GM18502 (cell line): ENCODE measurements at regions not wholly inside any gene's neighbourhood (a gene's known extent, or its start where the extent isn't known, plus 50 kb on each side); places are given as distances from the start of the nearest gene placed in this dataset.
"Not testable (repeated sequence)": the region's sequence is repeated elsewhere in the genome, so short reads cannot be mapped to it uniquely, and the experiment has no call there.

Experiments used
- ATAC-seq: cut with Tn5 transposase; IDR thresholded peaks from one replicate; pipeline ENCODE4 v1.9.1; 2021; ENCODE audit warnings: mild to moderate bottlenecking; ENCODE audit not compliant: unreplicated experiment, poor library complexity

- not testable (repeated sequence) for ATAC-seq
These were observed 63.3 kb upstream of the CEP78 start for GRCh38 chr9:78172610-78173009.

DNA sequence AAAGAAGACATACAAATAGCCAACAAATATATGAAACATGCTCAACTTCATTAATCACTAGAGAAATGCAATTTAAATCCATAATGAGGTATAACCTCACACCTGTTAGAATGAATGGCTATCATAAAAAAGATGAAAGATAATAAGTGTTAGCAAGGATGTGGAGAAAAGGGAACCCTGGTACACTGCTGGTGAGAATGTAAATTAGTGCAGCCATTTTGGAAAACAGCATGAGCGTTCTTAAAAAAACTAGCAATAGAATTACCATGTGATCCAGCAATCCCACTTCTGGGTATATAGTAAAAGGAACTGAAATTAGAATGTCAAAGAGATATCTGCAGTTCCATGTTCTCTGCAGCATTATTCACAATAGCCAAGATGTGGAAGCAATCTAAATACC is 64.2 kb upstream of the CEP78 start:
- ATAC-seq, result no peak

- no peak for ATAC-seq
These were observed 66.8 kb upstream of the CEP78 start for GRCh38 chr9:78169125-78169524.

DNA sequence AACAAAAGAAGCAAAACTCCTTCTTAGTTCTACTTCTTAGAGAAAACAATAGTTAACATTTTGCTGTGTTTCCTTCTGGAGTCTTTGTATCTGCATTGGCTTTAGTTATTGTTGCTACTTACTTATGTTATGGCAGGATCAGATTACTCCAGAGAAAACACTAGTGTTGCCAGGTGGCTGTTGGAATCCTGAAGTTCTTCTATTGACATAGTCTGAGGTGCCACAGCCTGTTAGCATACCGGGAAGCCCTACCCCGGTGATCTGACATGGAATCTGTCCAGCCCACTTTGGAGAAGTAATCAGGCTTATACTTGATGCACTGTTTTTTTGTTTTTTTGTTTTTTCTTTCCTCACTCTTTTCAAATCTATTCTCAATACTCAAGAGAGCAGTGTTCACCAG is 68.5 kb upstream of the CEP78 start:
- no peak for ATAC-seq

- ATAC-seq, result no peak
These were observed 72.0 kb upstream of the CEP78 start for GRCh38 chr9:78163834-78164233.

- no peak for ATAC-seq
These were observed 77.6 kb upstream of the CEP78 start for GRCh38 chr9:78158286-78158685.

GRCh38 chr9:78150983-78151356 is 84.9 kb upstream of the CEP78 start:
- ATAC-seq, result no peak

GRCh38 chr9:78150312-78150982 is 85.4 kb upstream of the CEP78 start:
- ATAC-seq, result no peak

GRCh38 chr9:78149702-78150291 is 86.1 kb upstream of the CEP78 start:
- ATAC-seq, result no peak

GRCh38 chr9:78146241-78146640 is 89.6 kb upstream of the CEP78 start:
- no peak for ATAC-seq

DNA sequence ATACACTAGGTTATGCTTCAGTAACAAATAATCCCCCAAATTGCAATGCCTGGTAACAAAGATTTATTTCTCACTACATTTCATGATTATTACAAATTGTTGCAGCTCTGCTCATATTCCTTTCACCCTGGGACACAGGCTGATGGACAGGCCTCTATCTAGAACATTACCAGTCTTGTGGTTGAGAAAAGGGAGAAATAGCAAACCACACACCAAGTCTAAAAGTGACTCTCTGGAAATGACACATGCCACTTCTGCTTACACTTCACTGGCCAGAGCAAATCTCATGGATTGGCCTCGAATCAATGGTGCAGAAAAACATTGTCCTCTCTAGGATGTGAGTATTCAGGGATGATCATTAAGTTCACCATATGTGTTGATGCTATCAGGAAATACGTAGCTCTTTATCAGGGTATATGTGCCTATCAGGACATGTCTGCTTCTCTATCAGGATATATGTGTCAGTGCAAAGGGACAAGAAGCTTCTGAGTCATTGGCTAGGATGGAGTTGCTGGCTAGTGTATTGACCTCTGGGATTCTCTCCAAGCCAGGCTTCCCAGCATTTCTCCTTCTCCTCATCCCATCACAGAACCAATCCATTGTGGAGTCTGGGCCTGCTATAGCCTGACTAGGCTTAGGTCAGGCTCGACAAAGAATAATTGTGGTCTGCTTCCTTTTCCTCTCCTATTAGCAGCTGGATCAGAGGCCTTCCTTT is 91.1 kb upstream of the CEP78 start:
- ATAC-seq, result peak; percentile 88

GRCh38 chr9:78144008-78144381 is 91.9 kb upstream of the CEP78 start:
- no peak for ATAC-seq

DNA sequence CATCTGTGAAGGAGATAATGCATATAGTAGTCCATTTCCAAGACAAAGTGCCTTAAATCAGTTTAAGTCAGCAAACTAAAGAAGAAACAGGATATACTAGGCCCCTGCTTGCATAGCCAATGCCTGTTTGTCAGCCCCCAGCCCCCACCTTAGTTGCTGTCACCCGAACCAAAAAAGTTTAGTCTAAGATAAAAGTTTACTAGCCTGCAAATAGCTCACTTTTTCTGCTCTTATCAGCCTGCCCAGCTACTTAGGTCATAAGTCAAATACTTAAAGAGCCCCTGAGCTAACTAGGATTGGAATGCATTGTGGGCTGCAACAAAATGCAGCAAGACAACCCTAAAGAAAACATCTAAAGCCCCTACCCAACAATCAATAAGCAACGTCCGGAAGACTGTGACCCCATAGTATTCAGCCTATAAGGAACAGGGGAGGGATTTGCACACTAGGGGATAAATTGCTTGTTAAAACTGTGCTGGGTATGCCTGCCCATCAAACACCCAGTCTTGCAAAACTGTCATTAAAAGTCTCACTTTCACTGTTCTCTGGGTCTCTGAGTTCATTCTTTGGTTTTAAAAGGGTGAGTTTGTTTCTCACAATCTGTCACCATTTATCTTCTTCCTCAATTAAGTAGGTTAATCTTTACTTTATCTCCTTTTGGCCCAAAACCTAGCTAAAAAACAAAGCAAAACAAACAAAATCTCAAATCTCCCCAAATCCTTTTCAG is 92.4 kb upstream of the CEP78 start:
- no peak for ATAC-seq

GRCh38 chr9:78142264-78142663 is 93.6 kb upstream of the CEP78 start:
- ATAC-seq, result not testable (repeated sequence)

GRCh38 chr9:78133751-78134150 is 102.1 kb upstream of the CEP78 start:
- ATAC-seq, result no peak

GRCh38 chr9:78132701-78133058 is 101.1 kb upstream of the GNAQ start:
- no peak for ATAC-seq

- ATAC-seq, result no peak
These were observed 100.5 kb upstream of the GNAQ start for GRCh38 chr9:78131969-78132700.

- ATAC-seq, result no peak
These were observed 99.2 kb upstream of the GNAQ start for GRCh38 chr9:78130853-78131252.

GRCh38 chr9:78130004-78130403 is 98.4 kb upstream of the GNAQ start:
- no peak for ATAC-seq
